Activated gamma-delta T cell treated with anti-CD3 and anti-CD28 coated beads, Interleukin-2, amount 50 U/mL, for 16 hours (primary cell): ENCODE measurements at regions not wholly inside any gene's neighbourhood (a gene's known extent, or its start where the extent isn't known, plus 50 kb on each side); places are given as distances from the start of the nearest gene placed in this dataset.
"Not testable (repeated sequence)": the region's sequence is repeated elsewhere in the genome, so short reads cannot be mapped to it uniquely, and the experiment has no call there.

Experiments used
- DNase-seq: peaks from one replicate; pipeline ENCODE4 v3.0.0-alpha.2; 2020; ENCODE audit warnings: low read depth

DNA sequence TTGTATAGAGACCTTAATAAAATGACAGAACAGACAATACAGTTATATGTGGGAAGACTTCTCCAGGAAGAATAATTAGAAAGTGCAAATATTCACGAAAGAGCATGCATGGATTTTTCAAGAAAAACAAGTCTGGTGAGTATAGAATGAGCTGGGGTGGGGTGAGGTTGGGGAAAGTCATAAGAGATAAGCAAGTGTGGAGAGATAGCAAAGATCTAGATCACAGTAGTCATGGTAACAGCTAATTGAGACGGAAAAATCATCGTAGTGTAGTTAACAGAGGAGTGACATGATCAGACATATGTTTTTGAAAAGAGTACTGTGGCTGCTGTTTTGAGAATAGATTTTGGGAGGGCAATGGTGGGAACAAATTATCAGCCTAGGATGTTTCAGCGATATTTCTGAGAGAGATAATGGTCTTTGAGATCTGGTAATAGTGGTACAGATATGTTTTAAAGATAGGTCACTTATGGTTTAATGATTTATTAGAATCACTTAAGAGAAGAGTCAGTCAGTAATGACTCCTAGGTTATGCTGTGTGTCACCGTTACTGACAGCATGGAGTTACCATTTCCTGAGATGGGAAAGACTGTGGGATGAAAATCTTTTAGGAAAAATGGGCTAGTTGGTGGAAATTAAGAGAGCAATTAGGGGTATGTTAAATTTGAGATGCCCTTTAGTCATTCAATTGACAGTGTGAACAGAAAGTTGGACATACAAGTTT lies 248.5 kb upstream of the SLC8A1 start:
- DNase-seq: no peak

- not testable (repeated sequence) for DNase-seq
Observed at GRCh38 chr2:40712197-40712894, 260.5 kb upstream of the SLC8A1 start.

DNA sequence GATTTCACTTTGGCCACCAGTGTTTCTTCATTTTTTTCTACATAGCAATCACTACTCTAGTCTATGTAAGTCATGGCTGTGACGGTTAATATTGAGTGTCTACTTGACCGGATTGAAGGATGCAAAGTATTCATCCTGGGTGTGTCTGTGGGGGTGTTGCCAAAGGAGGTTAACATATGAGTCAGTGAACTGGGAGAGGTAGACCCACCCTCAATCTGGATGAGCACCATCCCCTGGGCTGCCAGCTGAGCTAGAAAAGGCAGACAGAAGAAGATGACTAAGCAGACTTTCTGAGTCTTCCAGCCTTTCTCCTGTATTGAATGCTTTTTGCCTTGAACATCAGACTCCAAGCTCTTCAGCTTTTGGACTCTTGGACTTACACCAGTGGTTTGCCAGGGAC lies 265.0 kb upstream of the SLC8A1 start:
- no peak for DNase-seq

DNA sequence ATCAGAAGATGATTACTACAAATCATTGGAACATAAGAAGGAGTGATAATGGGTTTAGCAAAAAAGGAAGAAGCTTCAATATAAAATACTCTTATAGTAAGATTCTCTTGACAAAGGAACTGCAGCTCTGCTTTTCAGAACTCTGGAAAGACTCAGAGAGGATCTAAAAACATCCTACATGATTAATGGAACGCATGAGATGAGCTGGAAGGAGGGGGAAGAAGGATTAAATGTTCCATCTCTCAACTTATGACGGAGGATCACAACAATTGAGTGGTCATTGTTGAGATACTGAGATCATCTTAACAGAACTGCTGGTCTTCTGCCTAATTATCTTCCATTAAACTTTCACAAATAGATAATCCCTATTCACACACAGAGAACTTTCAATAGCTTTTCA lies 267.5 kb upstream of the SLC8A1 start:
- no peak for DNase-seq

DNA sequence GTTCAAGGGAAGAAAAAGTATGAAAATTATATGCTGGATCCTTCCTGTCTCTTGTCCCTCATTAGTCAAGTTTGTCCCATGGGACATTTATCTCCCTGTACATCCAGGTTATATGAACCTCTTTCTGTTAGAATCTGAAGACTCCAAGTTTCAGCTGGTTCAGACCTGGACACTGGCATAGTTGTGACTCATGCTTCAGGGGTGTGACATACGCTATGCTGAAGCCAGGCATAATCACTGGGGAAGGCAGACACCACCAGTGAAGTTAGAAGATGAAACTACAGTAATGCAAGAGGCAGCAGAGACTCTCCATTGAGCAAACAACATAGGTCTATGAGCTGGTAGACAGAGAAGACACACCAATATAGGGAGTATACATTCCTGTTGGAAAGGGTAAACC lies 269.7 kb upstream of the SLC8A1 start:
- no peak for DNase-seq

DNA sequence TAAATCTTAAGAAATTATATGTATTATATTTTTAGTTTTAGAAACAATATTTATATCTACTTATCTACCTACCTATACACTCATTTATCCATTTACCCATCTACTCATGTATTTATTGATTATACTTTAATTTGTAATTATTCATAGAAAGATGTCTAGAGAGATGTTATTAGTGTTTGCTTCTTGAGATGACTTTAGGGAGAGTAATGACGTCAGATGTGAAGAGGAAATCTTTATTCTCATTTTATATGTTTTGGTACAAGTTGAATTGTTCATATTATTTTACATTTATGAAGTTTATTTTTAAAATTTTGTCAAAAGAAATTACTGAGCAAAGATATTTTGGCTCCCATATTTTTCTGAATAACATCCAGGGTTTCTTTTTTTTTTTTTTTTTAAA lies 271.3 kb upstream of the SLC8A1 start:
- no peak for DNase-seq

GRCh38 chr2:40725040-40725439 lies 273.1 kb upstream of the SLC8A1 start:
- no peak for DNase-seq

- no peak for DNase-seq
Observed at GRCh38 chr2:40725950-40726349, 274.1 kb upstream of the SLC8A1 start.

GRCh38 chr2:40734797-40735196 lies 282.9 kb upstream of the SLC8A1 start:
- no peak for DNase-seq

DNA sequence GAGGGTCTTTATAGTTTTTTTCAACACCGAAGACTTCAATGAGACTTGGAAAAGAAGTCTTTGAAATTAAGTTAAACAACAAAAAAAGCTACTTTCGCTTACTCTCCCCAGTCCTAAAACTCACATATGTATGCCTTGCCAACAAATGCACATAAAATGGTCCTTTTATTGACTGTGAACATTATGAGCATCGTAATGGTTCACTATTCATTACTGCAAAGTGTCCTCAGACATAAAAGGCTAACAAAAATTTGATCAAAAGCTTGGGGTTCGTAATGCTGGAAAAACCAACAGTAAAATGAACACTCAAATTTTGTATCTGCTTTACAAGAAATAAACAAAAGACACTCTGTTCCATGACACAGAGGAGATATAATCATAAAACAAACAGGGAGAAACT lies 285.3 kb upstream of the SLC8A1 start:
- DNase-seq: no peak

DNA sequence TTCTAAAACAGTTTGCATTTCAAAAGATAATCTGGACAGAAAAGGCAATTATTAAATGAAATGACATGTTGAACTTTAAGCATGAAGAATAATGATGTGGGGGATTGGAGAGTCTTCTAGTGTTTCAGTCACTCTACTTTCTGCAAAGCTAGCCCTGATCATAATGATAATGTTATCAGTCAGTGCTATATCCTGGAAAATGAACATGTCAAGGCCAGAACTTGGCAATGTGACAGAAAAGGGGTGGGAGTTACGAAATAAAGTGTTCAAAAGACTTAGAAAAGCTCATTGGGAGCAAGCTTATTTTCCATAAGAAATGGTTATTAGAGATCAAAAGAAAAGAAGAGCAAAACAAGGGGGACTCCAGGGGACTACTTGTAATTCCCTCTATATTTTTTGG lies 288.5 kb upstream of the SLC8A1 start:
- DNase-seq: no peak

DNA sequence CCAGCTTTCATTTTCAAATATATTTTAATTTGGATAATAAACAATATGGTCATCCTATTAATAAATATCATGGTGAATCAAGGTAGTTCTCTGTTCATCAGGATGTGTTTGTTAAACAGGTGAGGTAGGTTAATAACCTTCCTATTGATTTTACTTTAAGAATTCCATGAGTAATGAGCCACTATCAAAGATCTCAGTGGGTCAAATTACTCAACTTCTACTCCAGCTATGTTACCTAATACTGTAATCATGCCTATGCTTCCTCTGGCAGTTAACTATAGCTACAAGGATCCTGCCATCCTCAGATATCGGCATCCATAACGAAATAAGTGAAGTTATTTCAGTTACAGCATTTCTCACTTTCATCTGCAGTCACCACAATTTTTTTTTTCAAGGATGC lies 289.6 kb upstream of the SLC8A1 start:
- DNase-seq: no peak

DNA sequence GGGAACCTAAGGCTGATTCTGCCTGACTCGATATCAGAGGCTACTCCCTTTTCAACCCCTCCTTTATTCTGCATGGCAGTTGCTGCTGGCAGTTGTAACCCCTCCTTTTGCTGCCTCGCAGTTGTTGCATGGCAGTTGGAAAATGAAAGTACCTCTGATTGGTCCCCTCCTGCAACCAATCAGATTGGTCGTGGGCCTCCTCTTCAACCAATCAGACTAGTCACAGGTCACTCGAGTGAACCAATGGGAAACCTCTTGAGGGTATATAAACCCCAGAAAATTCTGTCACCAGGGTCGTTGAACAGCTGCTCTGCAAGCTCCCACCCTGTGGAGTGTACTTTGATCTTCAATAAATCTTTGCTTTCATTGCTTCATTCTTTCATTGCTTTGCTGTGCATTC lies 294.3 kb upstream of the SLC8A1 start:
- no peak for DNase-seq

GRCh38 chr2:40751981-40752380 lies 300.1 kb upstream of the SLC8A1 start:
- no peak for DNase-seq

- no peak for DNase-seq
Observed at GRCh38 chr2:40752796-40753195, 300.9 kb upstream of the SLC8A1 start.

- no peak for DNase-seq
Observed at GRCh38 chr2:40754912-40755311, 303.0 kb upstream of the SLC8A1 start.

DNA sequence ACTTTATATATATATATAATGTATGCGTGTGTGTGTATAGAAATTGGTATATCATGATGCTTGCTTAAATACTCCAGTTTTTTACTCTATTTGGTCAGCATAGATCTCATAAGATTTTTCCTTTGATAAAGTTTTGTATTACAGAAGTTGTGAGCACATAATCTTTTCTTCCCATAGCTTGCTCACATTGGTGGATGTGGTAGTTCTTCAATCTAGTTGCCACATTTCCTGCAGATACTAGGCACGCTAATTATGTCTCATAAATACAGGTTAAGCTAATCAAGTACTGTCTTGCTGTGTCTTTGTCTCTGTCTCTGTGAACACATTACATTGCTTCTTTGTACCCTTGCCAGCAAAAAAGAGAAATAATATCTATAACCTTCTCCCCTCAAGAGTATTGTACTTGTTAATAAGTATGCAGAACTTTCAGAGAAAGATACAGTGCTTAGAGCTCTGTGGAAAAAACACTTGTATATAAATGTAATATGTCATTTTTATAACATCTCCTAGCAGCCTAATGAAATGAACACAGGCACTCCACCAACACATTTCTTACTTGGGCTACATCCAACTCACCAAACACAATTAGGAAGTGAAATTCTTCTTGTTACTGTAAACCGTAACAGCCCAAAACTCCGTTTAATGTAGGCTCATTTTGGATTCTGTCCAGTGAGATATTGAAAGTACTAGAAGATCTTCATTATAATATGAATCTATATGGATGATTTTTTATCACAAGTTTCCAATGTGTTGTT lies 306.7 kb upstream of the SLC8A1 start:
- no peak for DNase-seq

- no peak for DNase-seq
Observed at GRCh38 chr2:40760071-40760666, 308.3 kb upstream of the SLC8A1 start.

DNA sequence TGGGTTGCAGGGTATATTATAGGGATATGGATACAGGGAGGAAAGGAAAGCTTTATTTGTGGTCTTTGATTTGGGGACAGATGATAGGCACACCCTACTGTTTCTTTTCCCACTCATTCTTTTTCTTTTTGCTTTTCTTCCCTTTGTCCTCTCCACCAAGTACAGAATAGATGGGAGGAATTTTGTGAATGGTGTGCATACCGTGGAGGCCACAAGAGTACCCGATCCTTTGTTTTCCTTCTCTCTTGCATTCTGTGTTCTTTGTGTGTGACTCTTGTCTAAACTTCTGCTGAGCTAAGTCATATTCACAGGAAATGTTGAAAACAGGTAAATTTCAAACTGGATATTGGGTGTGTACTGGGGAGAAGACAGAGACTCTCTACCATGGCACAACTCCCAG lies 321.4 kb upstream of the SLC8A1 start:
- no peak for DNase-seq

DNA sequence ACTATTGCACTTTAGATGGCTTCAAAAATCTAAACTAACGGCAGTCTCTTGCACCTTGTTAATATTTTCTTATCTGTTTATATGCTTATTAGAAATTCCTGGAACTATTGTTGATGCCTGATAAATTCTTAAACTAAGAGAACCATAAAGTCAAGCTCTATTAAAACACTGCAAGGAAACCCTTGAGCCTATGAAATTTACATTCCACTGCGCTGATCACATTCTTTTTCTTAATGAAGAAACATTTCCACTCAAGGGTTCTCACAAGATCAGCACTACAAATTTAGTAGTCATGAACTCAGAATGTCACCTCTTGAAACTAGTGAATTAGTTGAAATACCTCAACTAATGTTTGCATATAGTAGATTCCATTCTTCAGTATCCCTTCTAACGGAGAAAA lies 331.8 kb upstream of the SLC8A1 start:
- DNase-seq: no peak

DNA sequence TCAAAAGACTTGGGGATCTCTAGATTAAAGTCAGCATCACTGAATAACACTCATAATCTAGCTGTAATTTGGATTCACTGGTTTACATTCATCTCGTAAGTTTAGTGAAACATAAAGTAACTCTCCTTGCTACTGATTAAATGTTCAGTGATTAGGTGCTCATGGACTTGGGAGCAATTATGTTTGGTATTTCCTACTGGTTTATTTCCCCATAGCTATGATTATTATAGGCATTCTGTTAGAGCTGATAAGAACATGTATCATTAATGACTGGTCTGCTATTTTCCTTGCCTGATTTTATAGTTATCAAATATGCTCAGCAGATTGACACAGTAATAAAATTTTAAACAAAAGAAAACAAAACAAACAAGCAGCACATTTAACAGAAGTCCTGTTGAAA lies 334.7 kb upstream of the SLC8A1 start:
- DNase-seq: no peak

GRCh38 chr2:40797120-40797519 lies 345.2 kb upstream of the SLC8A1 start:
- DNase-seq: no peak

DNA sequence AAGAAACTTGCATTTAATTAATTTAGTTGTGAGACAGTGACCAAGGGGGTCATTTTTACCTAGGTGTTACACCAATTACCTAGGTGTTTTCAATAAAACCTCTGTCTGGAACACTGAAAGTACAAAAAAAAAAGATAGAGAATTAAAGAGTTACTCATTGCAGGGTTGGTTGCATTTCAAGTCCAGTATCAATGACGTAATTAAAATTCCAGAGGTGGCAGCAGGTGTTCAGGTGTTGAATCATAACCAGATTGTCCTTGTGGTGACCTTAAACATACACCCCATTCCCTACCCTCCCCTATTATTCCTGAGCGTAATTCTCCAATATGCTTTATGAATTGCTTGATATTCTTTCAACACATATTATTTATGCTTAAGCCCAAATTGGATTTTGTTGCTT lies 352.0 kb upstream of the SLC8A1 start:
- DNase-seq: no peak
